PC-9 (cell line): ENCODE measurements at regions not wholly inside any gene's neighbourhood (a gene's known extent, or its start where the extent isn't known, plus 50 kb on each side); places are given as distances from the start of the nearest gene placed in this dataset.

Experiments used
- EZH2 ChIP-seq: fragments of 200-600 bp; sonication (generic); IDR thresholded peaks from 2 replicates; pipeline ENCODE4 v1.8.0; 2017; ENCODE audit warnings: antibody characterized with exemption, low read depth
- TF ChIP-seq, protein P1 (sequence below): fragments of 200-600 bp; sonication (generic); conservative IDR thresholded peaks from 2 replicates; pipeline ENCODE4 v1.6.1; 2017; ENCODE audit warnings: mixed run types, antibody characterized with exemption, mild to moderate bottlenecking, moderate library complexity

DNA sequence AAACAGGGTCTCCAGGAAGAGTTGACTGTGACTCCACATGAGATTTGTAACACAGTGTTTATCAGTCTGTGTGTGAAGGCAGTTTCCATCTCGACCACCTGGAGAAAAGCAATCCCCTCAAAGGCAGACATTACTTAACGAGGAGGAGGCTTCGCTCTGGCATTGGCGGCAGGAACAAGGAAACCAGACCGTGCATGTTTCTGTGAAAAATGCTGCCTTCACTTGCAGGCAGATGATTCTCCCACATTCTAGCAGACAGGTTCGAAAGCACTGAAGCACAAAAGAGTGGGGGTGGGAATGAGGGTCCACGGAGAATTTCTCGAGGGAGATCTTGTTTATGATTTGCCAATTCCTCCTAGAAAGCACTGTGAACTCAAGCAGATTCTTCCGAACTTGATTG lies 414.0 kb downstream of the SLC4A3 start:
- TF ChIP-seq, protein P1, sequence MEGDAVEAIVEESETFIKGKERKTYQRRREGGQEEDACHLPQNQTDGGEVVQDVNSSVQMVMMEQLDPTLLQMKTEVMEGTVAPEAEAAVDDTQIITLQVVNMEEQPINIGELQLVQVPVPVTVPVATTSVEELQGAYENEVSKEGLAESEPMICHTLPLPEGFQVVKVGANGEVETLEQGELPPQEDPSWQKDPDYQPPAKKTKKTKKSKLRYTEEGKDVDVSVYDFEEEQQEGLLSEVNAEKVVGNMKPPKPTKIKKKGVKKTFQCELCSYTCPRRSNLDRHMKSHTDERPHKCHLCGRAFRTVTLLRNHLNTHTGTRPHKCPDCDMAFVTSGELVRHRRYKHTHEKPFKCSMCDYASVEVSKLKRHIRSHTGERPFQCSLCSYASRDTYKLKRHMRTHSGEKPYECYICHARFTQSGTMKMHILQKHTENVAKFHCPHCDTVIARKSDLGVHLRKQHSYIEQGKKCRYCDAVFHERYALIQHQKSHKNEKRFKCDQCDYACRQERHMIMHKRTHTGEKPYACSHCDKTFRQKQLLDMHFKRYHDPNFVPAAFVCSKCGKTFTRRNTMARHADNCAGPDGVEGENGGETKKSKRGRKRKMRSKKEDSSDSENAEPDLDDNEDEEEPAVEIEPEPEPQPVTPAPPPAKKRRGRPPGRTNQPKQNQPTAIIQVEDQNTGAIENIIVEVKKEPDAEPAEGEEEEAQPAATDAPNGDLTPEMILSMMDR, result no peak
- TF ChIP-seq EZH2, result no peak
